ENCODE measurements at regions not wholly inside any gene's neighbourhood (a gene's known extent, or its start where the extent isn't known, plus 50 kb on each side); places are given as distances from the start of the nearest gene placed in this dataset.

DNA sequence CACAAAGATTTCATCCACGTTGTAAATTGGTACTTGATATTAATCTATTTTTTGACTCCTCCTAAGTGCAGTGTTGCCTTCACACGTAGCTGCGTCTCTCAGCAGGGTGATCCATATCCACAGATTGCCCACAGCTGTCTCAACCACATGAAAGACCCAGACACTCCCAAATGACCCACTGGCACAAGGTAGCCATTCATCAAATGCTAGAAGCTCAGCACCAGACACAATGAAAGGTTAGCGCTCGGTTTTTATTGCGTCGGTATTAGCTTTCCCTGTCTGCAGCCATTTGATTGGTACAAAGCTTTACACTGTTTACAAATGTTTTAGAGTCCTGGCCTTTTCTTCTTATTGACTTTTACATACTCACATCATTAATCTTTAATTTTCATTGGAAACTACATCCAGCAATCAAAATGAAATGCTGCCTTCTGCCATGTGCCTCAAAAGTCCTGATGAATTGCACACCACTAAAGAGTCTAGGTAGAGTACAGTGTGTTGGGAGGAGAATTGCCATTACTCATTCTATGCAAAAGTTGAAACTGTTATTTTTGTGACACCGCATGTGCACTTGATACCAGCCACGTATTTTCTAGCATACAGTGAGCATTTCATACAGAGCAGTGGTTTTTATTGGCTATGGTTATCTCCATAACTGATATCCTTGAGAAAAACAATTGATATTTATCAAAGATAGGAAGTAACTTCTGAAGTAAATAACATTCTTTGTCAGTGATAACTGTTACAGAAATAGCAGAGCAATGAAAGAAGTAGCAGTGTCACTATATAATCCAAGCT is 127.3 kb upstream of the NUDT7 start:
- DNase-seq = no peak

- no peak for DNase-seq
Measured at GRCh38 chr16:77596261-77596660, 126.1 kb upstream of the NUDT7 start.

GRCh38 chr16:77599793-77600415 is 122.4 kb upstream of the NUDT7 start:
- DNase-seq = no peak

DNA sequence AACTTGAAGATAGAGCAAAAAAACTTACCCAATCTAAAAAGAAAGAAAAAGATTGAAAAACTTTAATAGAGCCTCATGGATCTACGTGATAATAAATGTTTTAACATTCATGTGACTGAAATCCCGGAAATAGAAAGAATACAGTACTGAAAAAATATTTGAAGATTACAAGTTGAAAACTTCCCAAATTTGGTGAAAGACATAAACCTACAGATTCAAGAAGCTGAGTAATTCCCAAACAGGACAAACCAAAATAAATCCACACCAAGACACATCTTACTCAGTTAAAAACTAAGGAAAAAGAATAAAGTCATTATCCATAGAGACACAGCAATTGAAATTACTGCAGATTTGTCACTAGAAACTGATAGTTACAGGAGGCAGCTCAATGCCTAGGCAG is 121.8 kb upstream of the NUDT7 start:
- DNase-seq = no peak

GRCh38 chr16:77603656-77604055 is 118.7 kb upstream of the NUDT7 start:
- DNase-seq = no peak

DNA sequence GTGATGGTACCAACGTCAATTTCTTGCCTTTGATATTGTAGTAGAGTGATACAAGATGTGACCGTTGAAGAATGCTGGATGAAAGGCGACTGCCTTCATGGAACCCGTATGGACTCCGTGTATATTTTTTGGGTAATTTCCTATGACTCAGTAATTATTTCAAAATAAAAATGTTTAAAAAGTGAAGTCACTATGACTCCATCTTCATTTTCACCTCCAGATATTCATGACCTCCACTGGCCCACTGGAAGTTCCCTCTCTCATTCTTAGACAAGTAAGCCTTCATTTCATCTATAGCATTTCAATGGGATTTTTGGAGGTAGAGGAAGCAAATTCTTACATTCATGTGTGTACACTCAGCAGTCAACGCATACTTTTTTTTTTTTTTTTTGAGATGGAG is 111.8 kb upstream of the NUDT7 start:
- no peak for DNase-seq

DNA sequence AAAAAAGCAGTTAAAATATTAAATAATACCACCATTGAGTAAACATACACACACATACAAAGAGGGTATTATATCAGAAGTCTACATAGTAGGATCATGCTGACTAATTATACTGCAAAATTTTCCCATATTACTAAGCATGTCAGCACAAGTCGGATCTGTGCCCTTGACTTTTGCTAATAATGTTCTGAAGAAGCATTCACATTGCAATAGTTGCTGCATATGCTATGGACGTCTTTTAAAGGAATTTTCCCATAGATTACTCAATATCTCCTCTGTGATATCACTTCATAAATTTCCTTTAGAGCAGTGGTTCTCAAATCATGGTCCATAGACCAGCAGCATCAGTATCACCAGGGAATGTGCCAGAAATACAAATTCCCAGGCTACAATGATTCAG is 110.9 kb upstream of the NUDT7 start:
- no peak for DNase-seq

- DNase-seq = no peak
Measured at GRCh38 chr16:77612596-77612995, 109.7 kb upstream of the NUDT7 start.

DNA sequence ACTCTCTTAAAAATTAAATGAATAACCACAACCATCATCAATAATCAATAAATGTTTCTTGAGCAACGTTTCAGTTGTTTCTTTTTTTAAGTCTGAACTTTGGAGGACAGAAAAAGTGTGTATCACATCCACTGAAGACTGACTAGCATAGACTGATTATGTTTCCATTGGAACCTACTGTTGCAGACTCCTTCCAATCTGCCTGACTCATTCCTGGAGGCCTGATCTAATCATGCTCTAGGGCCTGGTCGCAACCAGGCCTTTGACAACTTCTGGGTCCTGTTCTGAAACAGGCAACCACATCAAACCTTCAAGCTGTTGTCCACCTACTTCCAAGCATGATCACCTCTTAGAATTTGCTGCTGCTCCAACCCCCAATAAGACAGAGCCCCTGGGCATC is 109.2 kb upstream of the NUDT7 start:
- no peak for DNase-seq

GRCh38 chr16:77617553-77617952 is 104.8 kb upstream of the NUDT7 start:
- no peak for DNase-seq

- DNase-seq = no peak
Measured at GRCh38 chr16:77617996-77618395, 104.3 kb upstream of the NUDT7 start.

DNA sequence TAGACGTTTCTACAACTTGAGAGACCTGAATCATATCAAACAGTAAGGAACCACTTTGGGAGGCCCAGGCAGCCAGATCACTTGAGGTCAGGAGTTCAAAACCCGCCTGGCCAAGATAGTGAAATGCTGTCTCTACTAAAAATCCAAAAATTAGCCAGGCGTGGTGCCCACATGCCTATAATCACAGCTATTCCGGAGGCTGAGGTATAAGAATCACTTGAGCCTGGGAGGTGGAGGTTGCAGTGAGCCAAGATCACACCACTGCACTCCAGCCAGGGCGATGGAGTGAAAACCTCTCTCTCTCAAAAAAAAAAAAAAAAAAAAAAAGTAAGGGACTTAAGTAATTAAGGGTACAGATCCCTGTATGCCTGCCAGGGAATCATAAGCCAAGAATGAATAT is 103.4 kb upstream of the NUDT7 start:
- DNase-seq = no peak

GRCh38 chr16:77624085-77624484 is 98.2 kb upstream of the NUDT7 start:
- DNase-seq = no peak

DNA sequence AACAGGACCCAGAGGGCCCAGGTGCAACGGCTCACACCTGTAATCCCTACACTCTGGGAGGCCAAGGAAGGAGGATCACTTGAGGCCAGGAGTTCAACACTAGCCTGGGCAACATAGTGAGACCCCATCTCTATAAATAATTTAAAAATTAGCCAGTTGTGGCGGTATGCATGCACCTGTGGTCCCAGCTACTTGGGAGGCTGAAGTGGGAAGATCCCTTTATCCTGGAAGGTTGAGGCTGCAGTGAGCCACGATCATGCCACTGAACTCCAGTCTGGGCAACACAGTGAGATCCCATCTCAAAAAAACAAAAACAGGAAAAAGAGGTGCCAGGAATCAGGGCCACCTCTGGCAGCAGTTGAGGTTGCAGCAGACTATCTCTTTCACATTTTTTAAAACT is 85.7 kb upstream of the NUDT7 start:
- no peak for DNase-seq

DNA sequence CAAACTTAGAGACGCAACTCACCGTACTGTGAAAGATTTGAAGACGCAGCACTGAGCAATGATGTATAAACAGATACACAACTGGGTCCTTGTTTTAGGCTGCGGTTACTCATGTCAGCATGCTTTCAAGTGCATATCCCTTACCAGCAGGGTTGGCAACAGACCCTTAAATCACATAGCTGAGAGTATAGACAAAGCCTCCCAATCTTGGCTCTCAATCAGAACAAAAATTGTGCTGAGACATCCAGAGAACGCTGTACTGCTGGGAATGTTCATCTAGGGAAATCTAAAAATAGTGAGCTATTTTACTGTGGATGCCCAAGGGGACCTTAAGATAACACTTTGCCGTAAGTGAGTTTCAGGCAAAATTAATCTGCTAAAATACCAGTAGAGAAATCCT is 84.4 kb upstream of the NUDT7 start:
- DNase-seq = no peak

- no peak for DNase-seq
Measured at GRCh38 chr16:77643176-77643575, 79.1 kb upstream of the NUDT7 start.

DNA sequence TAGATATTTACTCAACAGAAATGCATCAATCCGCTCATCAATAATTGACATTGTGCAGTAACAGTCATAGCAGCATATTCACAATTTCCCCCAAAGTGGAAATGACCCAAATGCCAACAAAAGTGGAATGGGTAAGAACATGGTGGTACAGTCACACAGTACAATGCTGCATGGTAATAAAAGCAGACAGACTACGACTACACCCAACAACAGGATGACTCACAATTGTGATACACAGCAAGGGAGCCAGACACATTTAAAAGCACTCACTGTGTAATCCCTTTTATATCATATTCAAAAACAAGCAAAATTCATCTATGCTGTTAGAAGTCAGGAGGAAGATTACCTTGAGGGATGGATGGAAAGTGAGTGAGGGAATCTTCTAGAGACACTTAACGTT is 76.5 kb upstream of the NUDT7 start:
- DNase-seq = no peak

GRCh38 chr16:77647726-77648125 is 74.6 kb upstream of the NUDT7 start:
- no peak for DNase-seq

GRCh38 chr16:77650761-77651160 is 71.6 kb upstream of the NUDT7 start:
- no peak for DNase-seq

- DNase-seq = no peak
Measured at GRCh38 chr16:77652399-77652798, 69.9 kb upstream of the NUDT7 start.

DNA sequence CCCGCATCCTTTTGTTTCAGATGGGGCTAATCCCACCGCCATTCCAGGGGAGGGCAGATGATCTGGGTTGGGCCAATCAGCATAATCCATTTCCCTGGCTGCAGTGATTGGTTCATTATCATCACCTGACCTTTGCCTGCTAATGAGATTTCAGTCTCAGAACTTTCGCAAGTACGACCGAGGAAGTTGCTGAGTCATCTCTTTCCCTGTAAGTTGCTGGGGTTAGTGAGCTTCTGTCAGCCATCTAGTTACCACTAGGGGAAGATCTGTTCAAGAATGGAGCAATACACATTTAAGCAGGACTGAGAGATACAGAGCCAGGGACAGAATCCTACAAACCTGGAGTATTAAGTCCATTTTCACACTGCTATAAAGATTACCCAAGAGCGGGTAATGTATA is 65.3 kb upstream of the NUDT7 start:
- DNase-seq = no peak

GRCh38 chr16:77660311-77660710 is 62.0 kb upstream of the NUDT7 start:
- DNase-seq = no peak

GRCh38 chr16:77662246-77662645 is 60.1 kb upstream of the NUDT7 start:
- DNase-seq = no peak

DNA sequence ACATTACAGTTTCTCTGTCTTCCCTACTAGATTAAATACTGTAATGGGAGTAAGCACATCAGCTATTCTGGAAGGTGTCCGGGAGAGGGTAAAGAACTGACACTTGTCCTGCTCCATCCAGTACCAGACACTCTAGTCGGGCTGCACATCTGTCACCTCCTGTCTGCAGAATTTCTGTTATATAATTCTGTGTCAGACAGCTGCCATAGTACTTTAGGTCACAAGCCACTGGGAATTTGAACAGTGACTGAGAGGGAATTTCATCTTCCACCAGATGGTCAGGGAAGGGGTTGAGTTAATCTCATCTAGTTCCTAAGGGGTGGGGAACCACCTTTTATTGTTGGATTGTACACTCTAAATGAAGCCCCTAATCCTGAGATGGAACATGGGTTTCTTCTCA is 58.6 kb upstream of the NUDT7 start:
- DNase-seq = no peak

- no peak for DNase-seq
Measured at GRCh38 chr16:77666771-77667170, 55.5 kb upstream of the NUDT7 start.
